Prostate gland (tissue), 2 donors: ENCODE measurements at regions not wholly inside any gene's neighbourhood (a gene's known extent, or its start where the extent isn't known, plus 50 kb on each side); places are given as distances from the start of the nearest gene placed in this dataset.

ENCODE experiments used
- CTCF ChIP-seq, 4 experiments: fragments of 200-600 bp in 2 of 4; fragments of 450-650 bp in 2 of 4; sonication (generic) in 2 of 4; IDR thresholded peaks; 1 replicate in 3 of 4; 2 replicates in 1 of 4; pipeline ENCODE4 v1.5.1; 2016 to 2019; ENCODE audit warnings: antibody characterized with exemption in 4 of 4, mild to moderate bottlenecking in 2 of 4, moderate library complexity in 2 of 4
- POLR2A ChIP-seq: fragments of 450-650 bp; IDR thresholded peaks from one replicate; pipeline ENCODE4 v1.6.1; 2016; ENCODE audit warnings: antibody characterized with exemption, mild to moderate bottlenecking
- POLR2AphosphoS5 ChIP-seq: sonication (generic); formaldehyde crosslinking; IDR thresholded peaks from one replicate; pipeline ENCODE4 v1.6.1; 2017; ENCODE audit warnings: antibody characterized with exemption

GRCh38 chr12:103197725-103198388 is 240.4 kb downstream of the ASCL1 start:
- TF ChIP-seq POLR2A: no peak
- no peak for TF ChIP-seq POLR2AphosphoS5
- TF ChIP-seq CTCF (IDR thresholded peaks at IDR 0.05): no peak
